ENCODE measurements at regions not wholly inside any gene's neighbourhood (a gene's known extent, or its start where the extent isn't known, plus 50 kb on each side); places are given as distances from the start of the nearest gene placed in this dataset.

- TF ChIP-seq POLR2A (IDR thresholded peaks at IDR 0.05; ENCODE audit: borderline replicate concordance, extremely low read depth, insufficient read depth, insufficient read length): no peak
- TF ChIP-seq CTCF (IDR thresholded peaks at IDR 0.05 in 2 of 3, conservative IDR thresholded peaks at IDR 0.05 in 1 of 3; ENCODE audit: borderline replicate concordance in 1 of 3, insufficient read depth in 1 of 3, low read depth in 2 of 3, low read length in 2 of 3): no peak
- TF ChIP-seq ATF3 (IDR thresholded peaks at IDR 0.05): no peak
- no peak for TF ChIP-seq RAD21 (IDR thresholded peaks at IDR 0.05; ENCODE audit: low read depth)
- no peak for TF ChIP-seq REST (IDR thresholded peaks at IDR 0.05; ENCODE audit: low read depth)
- no peak for TF ChIP-seq EZH2phosphoT487 (IDR thresholded peaks at IDR 0.05; ENCODE audit: borderline replicate concordance)
- TF ChIP-seq ZBTB33 (IDR thresholded peaks at IDR 0.05; ENCODE audit: extremely low read depth, insufficient replicate concordance, low read length): no peak
- TF ChIP-seq EZH2 (IDR thresholded peaks at IDR 0.05): no peak
- TF ChIP-seq SIN3A (IDR thresholded peaks at IDR 0.05; ENCODE audit: low read depth): no peak
- no peak for TF ChIP-seq ZNF274 (IDR thresholded peaks at IDR 0.05; ENCODE audit: low read depth, low read length)
- TF ChIP-seq CEBPB (IDR thresholded peaks at IDR 0.05; ENCODE audit: low read depth): no peak
- no peak for TF ChIP-seq POLR2AphosphoS5 (IDR thresholded peaks at IDR 0.05; ENCODE audit: low read depth, low read length)
- no peak for TF ChIP-seq JUND (IDR thresholded peaks at IDR 0.05)
- no peak for TF ChIP-seq CBX3 (IDR thresholded peaks at IDR 0.05; ENCODE audit: low read depth)
Measured at GRCh38 chr3:39592311-39593050, 125.0 kb downstream of the MOBP start.

All from HCT116 (cell line).